ENCODE measurements at regions not wholly inside any gene's neighbourhood (a gene's known extent, or its start where the extent isn't known, plus 50 kb on each side); places are given as distances from the start of the nearest gene placed in this dataset.

- Histone ChIP-seq H3K9me3 (ENCODE audit: insufficient read depth, low read depth) (0 out of 2 replicates have a peak, but pooled peaks cover 4% of the 10 kb centered on the region), H3K27ac (no peak overlapping the region), H2AFZ (no peak overlapping the region), H3K27me3 (ENCODE audit: insufficient read depth, low read depth) (no peaks in the 10 kb centered on the region), H3K4me1 (replicated peaks; ENCODE audit: insufficient read depth) (peaks cover 23% of the 10 kb centered on the region), H3K4me2 (no peak overlapping the region), H3K36me3 (ENCODE audit: low read depth) (no peaks in the 10 kb centered on the region), H3F3A (ENCODE audit: insufficient read depth, low read depth) (peaks cover 19% of the 10 kb centered on the region), H3K79me2 (ENCODE audit: low read depth) (no peaks in the 10 kb centered on the region), H3K4me3 (no peak overlapping the region), H3K9me2 (ENCODE audit: insufficient read depth) (no peaks in the 10 kb centered on the region), H4K20me1 (ENCODE audit: insufficient read depth) (no peaks in the 10 kb centered on the region)
- no TSS peak for BruUV-seq (replicated peaks)
- TF ChIP-seq CTCF (conservative IDR thresholded peaks at IDR 0.05) (no peak), EZH2 (IDR thresholded peaks at IDR 0.05; ENCODE audit: low read depth) (no peak)
- POLR2A ChIA-PET (ENCODE audit: unreplicated experiment): no interaction called here
- CTCF ChIA-PET: interaction anchor here (0.7 kb wide), 1 partner anchor 1258 kb away, joined by 3 read pairs; no protein-coding TSS in a partner anchor
- intact Hi-C loops (cut with micrococcal nuclease; ENCODE audit: unreplicated experiment): no loop called here
- DNase-seq: no peak
Measured at GRCh38 chr2:57886161-57886786, 160.3 kb upstream of the VRK2 start.

- Histone ChIP-seq H3K79me2 (ENCODE audit: low read depth) (no peaks in the 10 kb centered on the region), H3K4me1 (replicated peaks; ENCODE audit: insufficient read depth) (peaks cover 1% of the 10 kb centered on the region), H3K27me3 (ENCODE audit: insufficient read depth, low read depth) (no peaks in the 10 kb centered on the region), H3F3A (ENCODE audit: insufficient read depth, low read depth) (no peaks in the 10 kb centered on the region), H3K4me2 (no peak overlapping the region), H3K36me3 (ENCODE audit: low read depth) (no peaks in the 10 kb centered on the region), H2AFZ (peak overlapping the region; percentile 7; the same call in 1 of the 2 replicates), H3K9me2 (ENCODE audit: insufficient read depth) (no peaks in the 10 kb centered on the region), H3K27ac (no peak overlapping the region), H4K20me1 (ENCODE audit: insufficient read depth) (no peaks in the 10 kb centered on the region), H3K9me3 (ENCODE audit: insufficient read depth, low read depth) (0 out of 2 replicates have a peak, but pooled peaks cover 4% of the 10 kb centered on the region), H3K4me3 (no peak overlapping the region)
- POLR2A ChIA-PET (ENCODE audit: unreplicated experiment): no interaction called here
- no TSS peak for BruUV-seq (replicated peaks)
- DNase-seq: no peak
- CTCF ChIA-PET: interaction anchor here (0.5 kb wide), 1 partner anchor 661 kb away, joined by 6 read pairs; no protein-coding TSS in a partner anchor
- no peak for TF ChIP-seq CTCF (conservative IDR thresholded peaks at IDR 0.05)
- TF ChIP-seq EZH2 (IDR thresholded peaks at IDR 0.05; ENCODE audit: low read depth): no peak
- intact Hi-C loops (cut with micrococcal nuclease; ENCODE audit: unreplicated experiment): no loop called here
Measured at GRCh38 chr2:57888463-57888862, 158.1 kb upstream of the VRK2 start.

- Histone ChIP-seq H3K36me3 (ENCODE audit: low read depth) (no peaks in the 10 kb centered on the region), H3K4me2 (no peak overlapping the region), H4K20me1 (ENCODE audit: insufficient read depth) (no peaks in the 10 kb centered on the region), H3K9me3 (ENCODE audit: insufficient read depth, low read depth) (no peaks in the 10 kb centered on the region), H3K4me3 (no peak overlapping the region), H3K27me3 (ENCODE audit: insufficient read depth, low read depth) (no peaks in the 10 kb centered on the region), H3K9me2 (ENCODE audit: insufficient read depth) (no peaks in the 10 kb centered on the region), H3F3A (ENCODE audit: insufficient read depth, low read depth) (no peaks in the 10 kb centered on the region), H3K4me1 (replicated peaks; ENCODE audit: insufficient read depth) (no peaks in the 10 kb centered on the region), H2AFZ (no peak overlapping the region), H3K79me2 (ENCODE audit: low read depth) (no peaks in the 10 kb centered on the region), H3K27ac (no peak overlapping the region)
- ChIA-PET POLR2A (ENCODE audit: unreplicated experiment) (no interaction called here), CTCF (no interaction called here)
- no TSS peak for BruUV-seq (replicated peaks)
- no peak for DNase-seq
- intact Hi-C loops (cut with micrococcal nuclease; ENCODE audit: unreplicated experiment): no loop called here
- TF ChIP-seq CTCF (conservative IDR thresholded peaks at IDR 0.05): no peak
- no peak for TF ChIP-seq EZH2 (IDR thresholded peaks at IDR 0.05; ENCODE audit: low read depth)
Measured at GRCh38 chr2:57890464-57890863, 156.1 kb upstream of the VRK2 start.

Data from PC-9 (cell line).